ENCODE measurements at regions not wholly inside any gene's neighbourhood (a gene's known extent, or its start where the extent isn't known, plus 50 kb on each side); places are given as distances from the start of the nearest gene placed in this dataset.

- no peak for TF ChIP-seq CTCF (IDR thresholded peaks at IDR 0.05; ENCODE audit: control insufficient read depth, insufficient read depth, low read depth, low read length, missing control alignments)
- no peak for DNase-seq (ENCODE audit: low read depth)
Observed at GRCh38 chr14:21989090-21989489, 315.5 kb upstream of the OR4E1 start.

GRCh38 chr14:21988413-21988812, 314.8 kb upstream of the OR4E1 start:
- no peak for TF ChIP-seq CTCF (IDR thresholded peaks at IDR 0.05; ENCODE audit: control insufficient read depth, insufficient read depth, low read depth, low read length, missing control alignments)
- no peak for DNase-seq (ENCODE audit: low read depth)
- no peak overlapping the region for H3K4me3 ChIP-seq (ENCODE audit: control insufficient read depth, low read depth, low read length)

More at GRCh38 chr14:21989090-21989489, 315.5 kb upstream of the OR4E1 start:
- no peak overlapping the region for H3K4me3 ChIP-seq (ENCODE audit: control insufficient read depth, low read depth, low read length)

- DNase-seq (ENCODE audit: low read depth) = no peak
- TF ChIP-seq CTCF (IDR thresholded peaks at IDR 0.05; ENCODE audit: control insufficient read depth, insufficient read depth, low read depth, low read length, missing control alignments) = peak; percentile 10
Observed at GRCh38 chr14:21987937-21988336, 314.3 kb upstream of the OR4E1 start.

GRCh38 chr14:21985081-21985480, 311.5 kb upstream of the OR4E1 start:
- DNase-seq (ENCODE audit: low read depth) = no peak
- H3K4me3 ChIP-seq (ENCODE audit: control insufficient read depth, low read depth, low read length) = no peak overlapping the region
- TF ChIP-seq CTCF (IDR thresholded peaks at IDR 0.05; ENCODE audit: control insufficient read depth, insufficient read depth, low read depth, low read length, missing control alignments) = no peak

More at GRCh38 chr14:21987937-21988336, 314.3 kb upstream of the OR4E1 start:
- H3K4me3 ChIP-seq (ENCODE audit: control insufficient read depth, low read depth, low read length) = no peak overlapping the region

GRCh38 chr14:21978999-21979314, 305.3 kb upstream of the OR4E1 start:
- no peak for TF ChIP-seq CTCF (IDR thresholded peaks at IDR 0.05; ENCODE audit: control insufficient read depth, insufficient read depth, low read depth, low read length, missing control alignments)
- no peak overlapping the region for H3K4me3 ChIP-seq (ENCODE audit: control insufficient read depth, low read depth, low read length)
- no peak for DNase-seq (ENCODE audit: low read depth)

GRCh38 chr14:21978184-21978998, 304.8 kb upstream of the OR4E1 start:
- H3K4me3 ChIP-seq (ENCODE audit: control insufficient read depth, low read depth, low read length) = no peak overlapping the region

More at GRCh38 chr14:21978184-21978998, 304.8 kb upstream of the OR4E1 start:
- TF ChIP-seq CTCF (IDR thresholded peaks at IDR 0.05; ENCODE audit: control insufficient read depth, insufficient read depth, low read depth, low read length, missing control alignments) = peak; percentile 28
- DNase-seq (ENCODE audit: low read depth) = no peak

All from AG09309 (cell line).